ENCODE measurements at regions not wholly inside any gene's neighbourhood (a gene's known extent, or its start where the extent isn't known, plus 50 kb on each side); places are given as distances from the start of the nearest gene placed in this dataset.

DNA sequence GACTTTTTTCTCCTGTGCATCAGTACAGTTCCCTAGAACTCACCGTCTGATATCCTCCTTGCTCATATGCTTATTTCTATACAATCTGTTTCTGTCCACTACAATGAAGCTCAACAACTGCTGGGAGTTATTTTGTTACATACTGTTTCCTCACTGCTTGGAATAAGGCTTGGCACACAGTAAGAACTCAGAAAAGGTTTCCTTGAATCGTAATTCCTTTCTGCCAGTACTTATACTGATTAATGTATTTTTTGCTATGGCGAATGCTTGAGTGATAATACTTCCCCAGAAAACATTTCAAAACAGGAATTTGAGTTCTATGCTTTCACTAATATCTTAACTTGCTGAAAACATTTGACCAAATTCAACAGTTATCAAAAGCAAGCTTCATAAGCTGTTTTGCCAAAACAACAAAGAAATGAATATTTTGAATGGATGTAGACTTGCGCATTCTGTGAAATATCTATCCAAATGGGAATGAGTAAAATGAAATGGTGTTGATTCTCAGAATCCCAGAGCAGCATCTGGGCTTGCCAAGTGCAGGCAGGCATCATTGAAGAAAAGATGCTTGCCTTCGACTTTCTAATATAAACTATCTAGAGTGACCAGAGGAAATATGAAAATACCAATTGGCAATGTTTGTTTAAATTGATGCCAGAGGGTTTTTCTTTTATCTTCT lies 286.3 kb downstream of the RAP2B start:
- H3K4me2 ChIP-seq (ENCODE audit: insufficient read depth, low read length): no peak overlapping the region
- TF ChIP-seq EZH2 (IDR thresholded peaks at IDR 0.05; ENCODE audit: borderline replicate concordance, low read depth, low read length, severe bottlenecking): no peak
- TF ChIP-seq, protein P1, sequence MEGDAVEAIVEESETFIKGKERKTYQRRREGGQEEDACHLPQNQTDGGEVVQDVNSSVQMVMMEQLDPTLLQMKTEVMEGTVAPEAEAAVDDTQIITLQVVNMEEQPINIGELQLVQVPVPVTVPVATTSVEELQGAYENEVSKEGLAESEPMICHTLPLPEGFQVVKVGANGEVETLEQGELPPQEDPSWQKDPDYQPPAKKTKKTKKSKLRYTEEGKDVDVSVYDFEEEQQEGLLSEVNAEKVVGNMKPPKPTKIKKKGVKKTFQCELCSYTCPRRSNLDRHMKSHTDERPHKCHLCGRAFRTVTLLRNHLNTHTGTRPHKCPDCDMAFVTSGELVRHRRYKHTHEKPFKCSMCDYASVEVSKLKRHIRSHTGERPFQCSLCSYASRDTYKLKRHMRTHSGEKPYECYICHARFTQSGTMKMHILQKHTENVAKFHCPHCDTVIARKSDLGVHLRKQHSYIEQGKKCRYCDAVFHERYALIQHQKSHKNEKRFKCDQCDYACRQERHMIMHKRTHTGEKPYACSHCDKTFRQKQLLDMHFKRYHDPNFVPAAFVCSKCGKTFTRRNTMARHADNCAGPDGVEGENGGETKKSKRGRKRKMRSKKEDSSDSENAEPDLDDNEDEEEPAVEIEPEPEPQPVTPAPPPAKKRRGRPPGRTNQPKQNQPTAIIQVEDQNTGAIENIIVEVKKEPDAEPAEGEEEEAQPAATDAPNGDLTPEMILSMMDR (IDR thresholded peaks at IDR 0.05; ENCODE audit: borderline replicate concordance, extremely low read depth, low read length, poor library complexity, severe bottlenecking): no peak
- H3K4me3 ChIP-seq (ENCODE audit: low read depth in 1 of 2, low read length in 2 of 2): no peak overlapping the region
- no peak for ATAC-seq (ENCODE audit: insufficient read depth, low read depth)
- H3K27ac ChIP-seq (ENCODE audit: low read length): no peak overlapping the region
- DNase-seq: no peak
- H4K20me1 ChIP-seq (ENCODE audit: insufficient read depth, low read length): no peaks in the 10 kb centered on the region
- H2AFZ ChIP-seq (ENCODE audit: low read depth, low read length): no peak overlapping the region
- no peak overlapping the region for H3K9ac ChIP-seq (ENCODE audit: low read depth, low read length)
- no peaks in the 10 kb centered on the region for H3K4me1 ChIP-seq (ENCODE audit: insufficient read depth, low read length)
- H3K27me3 ChIP-seq (ENCODE audit: insufficient read depth, low read length, poor library complexity): no peaks in the 10 kb centered on the region
- H3K79me2 ChIP-seq (ENCODE audit: insufficient read depth, low read length): no peaks in the 10 kb centered on the region
- no peaks in the 10 kb centered on the region for H3K36me3 ChIP-seq (ENCODE audit: insufficient read depth, low read length)
- H3K9me3 ChIP-seq (ENCODE audit: insufficient read depth, low read length, severe bottlenecking): no peaks in the 10 kb centered on the region

DNA sequence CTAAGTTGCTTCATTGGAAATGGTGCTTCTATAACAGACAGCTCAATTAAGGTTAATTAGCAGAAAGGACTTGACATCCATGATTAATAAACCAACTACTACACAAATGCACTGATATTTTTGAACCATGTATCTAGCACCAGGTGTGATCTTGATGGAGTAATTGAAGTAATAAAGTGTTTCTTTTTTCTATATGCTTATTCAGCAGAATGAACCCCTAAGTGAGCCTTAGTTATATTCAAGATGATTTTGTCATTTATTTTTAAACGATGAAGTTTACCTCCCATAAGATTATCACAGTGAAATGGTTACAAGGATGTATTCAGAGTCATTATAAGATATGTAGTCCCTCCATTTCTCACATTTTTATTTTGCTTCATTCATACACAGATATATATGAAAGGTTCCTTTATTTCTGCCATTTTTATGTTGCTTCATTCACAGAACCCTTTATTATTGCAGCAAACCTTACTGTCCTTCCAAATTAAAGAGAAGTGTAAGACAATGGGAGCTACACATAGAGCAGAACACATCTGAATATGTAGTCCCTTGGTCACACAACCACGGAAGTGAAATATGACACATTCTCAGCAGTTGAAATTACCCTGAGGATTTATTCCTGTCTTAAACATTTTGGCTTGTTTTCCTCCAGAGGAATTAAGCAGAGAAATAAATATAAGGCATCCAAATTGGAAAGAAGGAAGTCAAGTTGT lies 295.0 kb downstream of the RAP2B start:
- Histone ChIP-seq H3K27me3 (ENCODE audit: insufficient read depth, low read length, poor library complexity) (no peaks in the 10 kb centered on the region), H3K4me1 (ENCODE audit: insufficient read depth, low read length) (no peaks in the 10 kb centered on the region), H3K9me3 (ENCODE audit: insufficient read depth, low read length, severe bottlenecking) (no peaks in the 10 kb centered on the region), H3K4me2 (ENCODE audit: insufficient read depth, low read length) (no peak overlapping the region), H3K79me2 (ENCODE audit: insufficient read depth, low read length) (no peaks in the 10 kb centered on the region), H2AFZ (ENCODE audit: low read depth, low read length) (no peak overlapping the region), H3K36me3 (ENCODE audit: insufficient read depth, low read length) (no peaks in the 10 kb centered on the region), H3K27ac (ENCODE audit: low read length) (no peak overlapping the region), H3K9ac (ENCODE audit: low read depth, low read length) (no peak overlapping the region), H3K4me3 (ENCODE audit: low read depth in 1 of 2, low read length in 2 of 2) (no peak overlapping the region), H4K20me1 (ENCODE audit: insufficient read depth, low read length) (no peaks in the 10 kb centered on the region)
- TF ChIP-seq, protein P1 (IDR thresholded peaks at IDR 0.05; ENCODE audit: borderline replicate concordance, extremely low read depth, low read length, poor library complexity, severe bottlenecking): no peak
- TF ChIP-seq EZH2 (IDR thresholded peaks at IDR 0.05; ENCODE audit: borderline replicate concordance, low read depth, low read length, severe bottlenecking): no peak
- no peak for ATAC-seq (ENCODE audit: insufficient read depth, low read depth)
- no peak for DNase-seq

DNA sequence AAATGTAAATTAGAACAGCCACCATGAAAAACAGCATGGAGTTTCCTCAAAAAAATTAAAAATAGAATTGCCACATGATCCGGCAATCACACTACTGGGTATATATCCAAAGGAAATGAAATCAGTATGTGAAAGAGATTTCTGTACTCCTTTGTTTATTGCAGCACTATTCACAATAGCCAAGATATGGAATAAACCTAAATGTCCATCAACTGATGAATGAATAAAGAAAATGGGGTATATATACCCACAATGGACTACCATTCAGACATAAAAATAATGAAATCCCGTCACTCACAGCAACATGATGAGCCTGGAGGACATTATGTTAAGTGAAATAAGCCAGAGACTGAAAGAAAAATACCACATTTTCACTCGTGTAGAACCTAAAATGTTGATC lies 296.9 kb downstream of the RAP2B start:
- Histone ChIP-seq H3K9ac (ENCODE audit: low read depth, low read length) (no peak overlapping the region), H3K4me1 (ENCODE audit: insufficient read depth, low read length) (no peaks in the 10 kb centered on the region), H3K36me3 (ENCODE audit: insufficient read depth, low read length) (no peaks in the 10 kb centered on the region), H3K4me2 (ENCODE audit: insufficient read depth, low read length) (no peak overlapping the region), H3K9me3 (ENCODE audit: insufficient read depth, low read length, severe bottlenecking) (no peaks in the 10 kb centered on the region), H3K27ac (ENCODE audit: low read length) (no peak overlapping the region), H2AFZ (ENCODE audit: low read depth, low read length) (no peak overlapping the region), H3K79me2 (ENCODE audit: insufficient read depth, low read length) (no peaks in the 10 kb centered on the region), H3K27me3 (ENCODE audit: insufficient read depth, low read length, poor library complexity) (no peaks in the 10 kb centered on the region), H4K20me1 (ENCODE audit: insufficient read depth, low read length) (no peaks in the 10 kb centered on the region), H3K4me3 (ENCODE audit: low read depth in 1 of 2, low read length in 2 of 2) (no peak overlapping the region)
- TF ChIP-seq, protein P1 (IDR thresholded peaks at IDR 0.05; ENCODE audit: borderline replicate concordance, extremely low read depth, low read length, poor library complexity, severe bottlenecking): no peak
- TF ChIP-seq EZH2 (IDR thresholded peaks at IDR 0.05; ENCODE audit: borderline replicate concordance, low read depth, low read length, severe bottlenecking): no peak
- ATAC-seq (ENCODE audit: insufficient read depth, low read depth) (no peak), DNase-seq (no peak)
